Middle frontal gyrus (tissue), 1 donor: ENCODE measurements at regions not wholly inside any gene's neighbourhood (a gene's known extent, or its start where the extent isn't known, plus 50 kb on each side); places are given as distances from the start of the nearest gene placed in this dataset.

Source experiments
- DNase-seq: peaks from one replicate; pipeline ENCODE4 v3.0.0-alpha.2; 2015; ENCODE audit warnings: low spot score; ENCODE audit errors: extremely low spot score

- peak; percentile 54 for DNase-seq
These were observed 313.6 kb downstream of the TBC1D32 start for GRCh38 chr6:121020656-121021055.

GRCh38 chr6:121008553-121008952 lies 325.7 kb downstream of the TBC1D32 start:
- DNase-seq = no peak

- no peak for DNase-seq
These were observed 328.3 kb downstream of the TBC1D32 start for GRCh38 chr6:121006024-121006423.

- DNase-seq = no peak
These were observed 333.9 kb downstream of the TBC1D32 start for GRCh38 chr6:121000381-121000780.

GRCh38 chr6:120996340-120996739 lies 337.9 kb downstream of the TBC1D32 start:
- DNase-seq = no peak

- DNase-seq = no peak
These were observed 339.7 kb downstream of the TBC1D32 start for GRCh38 chr6:120994573-120994967.

- no peak for DNase-seq
These were observed 340.2 kb downstream of the TBC1D32 start for GRCh38 chr6:120993929-120994572.

GRCh38 chr6:120992257-120992656 lies 342.0 kb downstream of the TBC1D32 start:
- DNase-seq = no peak

GRCh38 chr6:120990866-120991265 lies 343.4 kb downstream of the TBC1D32 start:
- no peak for DNase-seq

- DNase-seq = no peak
These were observed 352.4 kb downstream of the TBC1D32 start for GRCh38 chr6:120981835-120982234.

GRCh38 chr6:120966321-120966720 lies 368.0 kb downstream of the TBC1D32 start:
- DNase-seq = no peak

GRCh38 chr6:120965814-120966213 lies 368.5 kb downstream of the TBC1D32 start:
- no peak for DNase-seq

GRCh38 chr6:120960761-120961160 lies 373.5 kb downstream of the TBC1D32 start:
- DNase-seq = no peak

GRCh38 chr6:120954111-120954510 lies 380.2 kb downstream of the TBC1D32 start:
- DNase-seq = no peak

GRCh38 chr6:120951258-120951657 lies 383.0 kb downstream of the TBC1D32 start:
- no peak for DNase-seq

GRCh38 chr6:120947111-120947510 lies 387.2 kb downstream of the TBC1D32 start:
- DNase-seq = no peak

- no peak for DNase-seq
These were observed 388.2 kb downstream of the TBC1D32 start for GRCh38 chr6:120945905-120946594.

- DNase-seq = no peak
These were observed 395.3 kb downstream of the TBC1D32 start for GRCh38 chr6:120938876-120939472.

GRCh38 chr6:120938164-120938875 lies 396.0 kb downstream of the TBC1D32 start:
- DNase-seq = no peak

GRCh38 chr6:120935908-120936307 lies 398.4 kb downstream of the TBC1D32 start:
- DNase-seq = no peak

- no peak for DNase-seq
These were observed 399.3 kb downstream of the TBC1D32 start for GRCh38 chr6:120935016-120935415.
